Stimulated activated CD4-positive, alpha-beta T cell treated with anti-CD3 and anti-CD28 coated beads, TNF-alpha, amount 100 ng/mL, for 1 hour (primary cell): ENCODE measurements at regions not wholly inside any gene's neighbourhood (a gene's known extent, or its start where the extent isn't known, plus 50 kb on each side); places are given as distances from the start of the nearest gene placed in this dataset.
"Not testable (repeated sequence)": the region's sequence is repeated elsewhere in the genome, so short reads cannot be mapped to it uniquely, and the experiment has no call there.

Experiments used
- DNase-seq, 3 donors: peaks; one replicate each; pipeline ENCODE4 v3.0.0-alpha.2; 2020; ENCODE audit warnings: low read depth in 3 of 3, low spot score in 1 of 3

DNA sequence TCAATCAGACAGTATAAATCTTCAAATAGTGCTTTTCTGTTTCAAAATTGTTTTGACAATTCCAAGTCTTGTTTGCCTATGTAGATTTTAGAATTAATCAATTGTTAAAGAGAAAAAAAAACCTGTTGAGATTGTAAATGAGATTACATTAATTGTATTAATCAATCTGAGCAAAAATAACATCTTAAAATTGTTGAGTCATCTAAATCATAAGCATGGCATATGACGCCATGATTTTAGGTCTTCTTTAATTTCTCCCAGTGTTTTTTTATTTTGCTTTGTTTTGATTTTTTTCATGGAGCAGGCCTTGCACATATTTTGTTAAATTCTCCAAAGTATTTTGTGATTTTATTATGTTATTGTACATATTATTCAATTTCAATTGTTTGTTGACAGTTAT lies 988.0 kb upstream of the SEMA6A start:
- no peak for DNase-seq

DNA sequence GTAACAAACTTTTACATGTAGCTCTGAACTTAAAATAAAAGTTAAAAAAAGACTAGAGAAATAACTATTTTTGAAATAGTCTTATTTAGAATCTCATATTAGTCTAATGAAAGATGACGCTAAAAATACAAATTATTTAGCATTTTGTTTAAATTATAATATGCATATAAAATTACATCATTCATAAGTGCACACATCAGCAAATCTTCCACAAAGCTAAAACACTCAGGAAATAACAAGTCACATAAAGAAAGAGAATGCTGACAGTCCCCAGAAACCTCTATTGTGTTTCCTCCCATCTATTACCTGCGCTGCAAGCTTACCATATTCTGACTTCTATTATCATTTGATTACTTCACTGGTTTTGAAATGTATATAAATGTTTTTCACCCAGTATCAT lies 986.9 kb upstream of the SEMA6A start:
- DNase-seq, result no peak

DNA sequence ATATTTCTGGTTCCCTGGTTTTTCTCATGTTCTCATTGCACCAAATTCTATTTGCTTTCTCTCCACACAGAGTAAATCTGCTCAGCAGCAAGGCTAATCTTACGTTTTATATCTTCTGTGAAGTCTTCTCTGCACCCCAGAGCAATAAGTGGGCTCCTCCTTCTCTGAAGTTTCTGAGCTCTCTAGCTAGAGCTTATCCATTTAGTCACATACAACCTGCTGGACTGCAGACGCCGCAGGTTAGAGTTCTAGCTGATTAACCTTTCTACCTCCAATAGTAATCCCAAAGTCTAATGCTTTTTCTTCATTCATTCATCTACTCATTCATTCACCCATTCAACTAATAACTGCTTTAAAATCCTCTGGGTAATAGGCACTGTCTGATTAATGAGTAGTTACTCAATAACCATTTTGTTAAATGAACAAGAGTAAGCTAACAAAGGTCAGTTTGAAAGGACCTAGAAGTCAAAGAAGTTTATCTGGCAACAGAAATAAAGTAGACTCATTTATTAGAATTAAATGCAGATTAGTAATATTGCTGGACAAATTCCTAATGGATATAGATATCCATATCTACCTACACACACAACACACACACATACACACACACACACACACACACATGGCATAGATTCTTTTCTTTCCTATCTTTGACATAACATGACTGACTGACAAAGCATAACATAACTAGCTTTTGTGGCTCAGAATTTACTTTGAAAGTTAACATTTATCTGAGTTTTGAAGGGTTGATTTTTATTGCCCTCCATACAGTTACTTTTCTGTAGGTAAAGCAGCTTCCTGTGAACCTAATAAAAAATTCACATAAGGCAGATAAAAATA lies 984.6 kb upstream of the SEMA6A start:
- no peak for DNase-seq

DNA sequence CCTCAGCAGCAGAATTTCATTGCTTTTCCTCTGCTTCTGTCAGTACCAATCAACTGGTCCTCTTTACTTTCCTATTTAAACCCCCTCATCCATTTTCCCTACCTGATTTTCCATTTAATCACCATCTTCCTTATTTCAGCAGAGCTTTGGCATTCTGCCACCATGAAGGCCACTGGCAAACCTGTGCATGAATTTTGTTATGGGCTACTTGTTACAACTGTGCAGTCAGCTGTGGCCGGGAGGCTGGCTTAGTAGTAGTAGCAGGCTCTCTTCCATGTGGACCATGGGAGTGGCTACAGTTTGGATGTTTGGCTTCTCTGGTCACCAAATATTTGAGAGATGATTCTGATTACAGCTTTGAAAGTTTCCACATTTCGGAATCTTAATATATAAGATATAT lies 976.6 kb upstream of the SEMA6A start:
- DNase-seq, result no peak

- no peak for DNase-seq
Measured at GRCh38 chr5:117547192-117547591, 972.6 kb upstream of the SEMA6A start.

GRCh38 chr5:117539692-117540091 lies 965.1 kb upstream of the SEMA6A start:
- DNase-seq, result no peak

GRCh38 chr5:117533792-117534191 lies 959.2 kb upstream of the SEMA6A start:
- no peak for DNase-seq

GRCh38 chr5:117533051-117533670 lies 958.5 kb upstream of the SEMA6A start:
- DNase-seq, result not testable (repeated sequence)

- no peak for DNase-seq
Measured at GRCh38 chr5:117519957-117520500, 945.4 kb upstream of the SEMA6A start.

DNA sequence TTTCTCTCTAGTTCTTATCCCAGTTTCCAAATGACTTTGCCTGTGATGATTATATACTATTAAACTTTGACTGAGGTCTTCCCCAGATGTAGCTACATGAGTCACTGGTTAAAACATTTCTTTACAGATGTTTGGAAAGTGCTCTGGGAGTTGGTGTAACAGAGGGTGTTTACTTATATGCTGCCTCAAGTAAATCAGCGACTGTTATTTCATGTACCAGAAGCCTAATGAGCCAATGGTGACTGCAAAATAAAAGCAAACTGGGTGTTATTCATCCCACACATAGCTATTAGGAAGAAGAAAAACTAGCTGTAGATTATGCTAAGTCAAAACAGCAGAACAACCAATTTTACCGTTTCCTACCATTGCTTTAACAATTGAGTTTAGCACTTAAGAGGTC lies 929.7 kb upstream of the SEMA6A start:
- no peak for DNase-seq

DNA sequence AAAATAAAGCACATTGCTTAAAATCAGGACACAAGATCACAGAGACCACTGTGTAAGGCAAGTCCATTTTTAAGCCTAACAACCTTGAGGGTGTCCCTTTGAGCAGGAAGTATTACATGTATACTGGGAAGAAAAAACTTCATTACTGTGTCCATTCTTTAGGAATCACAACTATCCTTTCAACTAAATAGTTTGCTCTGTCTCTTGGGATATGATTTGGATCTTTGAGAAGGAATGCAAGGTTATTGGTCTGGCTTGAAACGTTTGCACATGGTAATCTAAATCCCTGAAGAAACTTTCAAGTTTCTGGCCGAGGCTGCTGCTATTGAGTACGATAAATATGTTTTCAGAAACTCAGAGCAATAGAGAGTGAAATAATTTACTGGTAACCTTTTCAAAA lies 923.0 kb upstream of the SEMA6A start:
- no peak for DNase-seq

DNA sequence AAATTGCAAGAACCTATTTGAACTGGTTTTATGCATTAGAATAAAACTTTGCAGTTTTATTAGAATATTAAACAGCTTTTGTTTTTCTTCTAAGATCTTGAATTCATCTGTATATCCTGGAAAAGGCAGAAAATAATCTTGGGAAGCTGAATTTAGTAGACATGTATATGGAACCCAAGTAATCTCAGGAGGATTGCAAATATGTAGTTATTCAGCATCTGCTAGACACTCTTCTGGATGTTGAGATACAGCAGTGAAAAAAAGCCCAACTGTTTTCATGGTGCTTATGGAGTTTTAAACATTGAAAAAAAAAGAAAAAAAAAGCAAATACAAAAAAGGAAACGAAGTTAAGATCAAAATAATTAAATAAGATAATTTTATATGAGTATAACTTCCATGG lies 922.2 kb upstream of the SEMA6A start:
- no peak for DNase-seq

DNA sequence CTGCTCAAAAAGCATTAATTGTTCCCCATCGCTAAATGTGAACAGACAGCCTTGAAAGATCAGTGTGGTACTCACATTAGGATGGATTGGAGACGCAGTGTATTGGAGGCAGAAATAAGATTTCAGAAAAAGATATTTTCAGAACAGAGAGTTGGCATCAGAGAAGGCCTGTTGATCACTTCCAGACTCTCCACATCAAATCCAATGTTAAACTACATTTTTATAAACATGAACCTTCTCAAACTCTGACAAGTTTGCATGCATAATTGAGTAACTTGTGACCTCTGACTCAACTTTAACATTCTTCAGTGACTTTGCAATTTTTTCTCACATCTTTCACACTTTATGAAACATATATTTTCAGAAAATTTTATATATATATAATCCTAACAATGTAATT lies 919.6 kb upstream of the SEMA6A start:
- DNase-seq, result no peak

GRCh38 chr5:117488976-117489500 lies 914.4 kb upstream of the SEMA6A start:
- DNase-seq, result no peak

DNA sequence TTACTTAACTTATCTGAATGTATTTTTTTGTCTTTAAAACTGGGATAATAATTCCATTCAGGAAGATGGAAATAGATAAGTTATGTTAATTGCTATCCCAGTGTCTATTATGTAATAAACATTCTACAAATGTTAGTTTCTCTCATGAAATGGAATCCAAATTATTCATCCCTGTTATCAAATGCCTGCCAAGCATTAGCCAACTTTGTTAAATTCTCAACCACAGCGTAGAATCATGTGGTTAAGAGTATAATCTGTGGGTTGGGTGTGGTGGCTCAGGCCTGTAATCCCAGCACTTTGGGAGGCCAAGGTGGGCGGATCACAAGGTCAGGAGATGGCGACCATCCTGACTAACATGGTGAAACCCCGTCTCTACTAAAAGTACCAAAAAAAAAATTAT lies 912.9 kb upstream of the SEMA6A start:
- DNase-seq, result no peak

DNA sequence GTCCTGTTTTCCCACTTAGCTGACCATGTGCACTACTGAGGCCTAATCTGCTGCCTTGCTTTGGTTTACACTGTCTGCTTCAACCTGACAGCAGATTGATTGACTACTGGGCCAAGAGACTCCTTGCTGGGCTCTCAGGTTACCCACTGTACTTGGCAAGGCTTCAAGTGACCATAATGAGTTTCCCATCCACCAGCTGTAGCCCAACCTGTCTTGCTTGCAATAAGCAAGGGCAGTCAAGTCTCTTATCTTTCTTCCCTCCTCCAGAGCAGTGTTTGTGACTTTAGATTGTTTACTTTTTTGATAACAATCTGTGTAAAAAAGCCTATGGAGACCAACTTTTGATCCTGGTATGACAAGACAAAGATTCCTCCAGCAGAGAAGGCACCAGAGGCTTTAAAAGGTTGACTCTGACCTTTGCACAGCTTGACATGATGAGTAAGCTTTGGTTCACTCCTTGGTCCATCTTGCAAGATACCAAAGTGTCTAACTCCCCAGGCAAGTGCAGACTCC lies 912.3 kb upstream of the SEMA6A start:
- no peak for DNase-seq

GRCh38 chr5:117486261-117486660 lies 911.6 kb upstream of the SEMA6A start:
- DNase-seq, result no peak

DNA sequence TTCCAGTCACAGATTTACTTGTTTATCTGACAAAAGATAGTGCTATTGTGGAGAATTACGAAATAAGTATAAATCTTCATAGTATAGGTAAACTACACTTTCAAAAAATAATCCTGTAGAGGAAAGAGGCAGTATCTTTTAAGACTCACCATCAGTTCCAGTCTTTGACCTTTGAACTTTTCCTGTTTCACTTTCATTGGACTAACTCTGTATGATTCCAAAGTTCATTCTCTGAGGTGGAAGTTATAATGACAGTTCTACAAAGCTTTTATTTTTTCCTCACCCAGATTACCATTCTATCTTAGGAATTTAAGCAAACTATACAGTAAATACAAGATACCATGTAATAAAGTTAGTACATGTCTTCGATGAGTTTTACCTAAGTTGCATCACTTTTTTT lies 901.3 kb upstream of the SEMA6A start:
- no peak for DNase-seq

DNA sequence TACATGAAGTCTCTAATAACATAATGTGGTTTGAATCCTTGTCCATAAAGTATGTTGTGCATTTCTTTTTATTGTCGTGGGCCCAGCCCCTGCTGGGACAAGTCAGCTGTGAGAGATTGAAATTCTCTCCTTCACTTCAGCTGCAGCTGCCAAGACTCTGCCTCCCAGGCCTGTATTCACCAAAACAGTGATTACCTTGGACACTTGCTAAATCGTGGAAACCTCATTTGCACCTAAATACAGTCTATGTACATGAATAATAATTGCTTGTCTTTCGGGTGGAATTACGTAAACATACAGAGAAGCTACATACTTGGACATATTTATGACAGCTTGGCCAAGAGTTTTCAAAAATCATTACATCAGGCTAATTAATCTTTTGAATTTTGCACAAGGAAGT lies 898.5 kb upstream of the SEMA6A start:
- no peak for DNase-seq

- no peak for DNase-seq
Measured at GRCh38 chr5:117463881-117464570, 889.4 kb upstream of the SEMA6A start.

DNA sequence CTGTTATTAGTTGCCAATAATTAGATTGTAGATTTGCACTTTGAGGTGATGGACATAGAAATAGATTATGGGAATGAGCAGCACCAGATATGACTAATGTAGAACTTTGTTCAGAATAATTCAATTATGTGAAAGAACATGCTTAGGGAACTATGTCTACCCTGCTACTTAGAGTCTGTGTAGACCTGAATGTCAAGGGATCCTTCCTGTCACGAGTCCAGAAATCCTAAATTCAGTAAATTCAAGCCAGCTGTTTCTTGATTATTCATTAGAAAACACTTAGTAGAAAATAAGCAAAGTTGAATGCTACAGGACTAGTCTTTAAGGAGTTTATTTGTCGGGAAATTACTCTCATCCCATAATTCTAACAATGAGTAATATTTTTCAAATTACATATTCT lies 887.3 kb upstream of the SEMA6A start:
- no peak for DNase-seq

- DNase-seq, result no peak
Measured at GRCh38 chr5:117461403-117461802, 886.8 kb upstream of the SEMA6A start.
